Liver (tissue), 3 donors: ENCODE measurements at regions not wholly inside any gene's neighbourhood (a gene's known extent, or its start where the extent isn't known, plus 50 kb on each side); places are given as distances from the start of the nearest gene placed in this dataset.

Source experiments
- ATF3 ChIP-seq: IDR thresholded peaks from 2 replicates; pipeline ENCODE4 v1.6.1; 2016; ENCODE audit warnings: antibody characterized with exemption
- EGR1 ChIP-seq, 2 donors: IDR thresholded peaks; 2 replicates each; pipeline ENCODE4 v1.6.1; 2016 to 2018; ENCODE audit warnings: antibody characterized with exemption in 2 of 2, low read depth in 2 of 2
- GABPA ChIP-seq, 2 donors: IDR thresholded peaks in 1 of 2; conservative IDR thresholded peaks in 1 of 2; 2 replicates each; pipeline ENCODE4 v1.6.1; 2016; ENCODE audit warnings: antibody characterized with exemption in 2 of 2, mild to moderate bottlenecking in 1 of 2, moderate library complexity in 1 of 2
- JUND ChIP-seq, 2 donors: IDR thresholded peaks; 2 replicates each; pipeline ENCODE4 v1.6.1; 2016; ENCODE audit warnings: antibody characterized with exemption in 2 of 2
- RAD21 ChIP-seq, 2 donors: IDR thresholded peaks; 2 replicates each; pipeline ENCODE4 v1.6.1; 2016; ENCODE audit warnings: antibody characterized with exemption in 2 of 2, mild to moderate bottlenecking in 2 of 2
- TAF1 ChIP-seq: conservative IDR thresholded peaks from 2 replicates; pipeline ENCODE4 v1.6.1; 2016; ENCODE audit warnings: antibody characterized with exemption, mild to moderate bottlenecking
- YY1 ChIP-seq: IDR thresholded peaks from 2 replicates; pipeline ENCODE4 v1.6.1; 2016; ENCODE audit warnings: antibody characterized with exemption, mild to moderate bottlenecking
- ZBTB33 ChIP-seq: IDR thresholded peaks from 2 replicates; pipeline ENCODE4 v1.6.1; 2016; ENCODE audit warnings: antibody characterized with exemption
- TF ChIP-seq, protein P1 (sequence below): fragments of 150-350 bp; IDR thresholded peaks from 2 replicates; pipeline ENCODE4 v1.5.1; 2017; ENCODE audit warnings: improper control_type of control experiment, low read depth, low read length; ENCODE audit not compliant: missing input control
- TF ChIP-seq, protein P2 (sequence below): IDR thresholded peaks from 2 replicates; pipeline ENCODE4 v1.6.1; 2016; ENCODE audit warnings: antibody characterized with exemption
- donor health status: healthy.
- donor health status: healthy.

GRCh38 chr12:78568321-78569020 lies 296.1 kb upstream of the SYT1 start:
- TF ChIP-seq, protein P1, sequence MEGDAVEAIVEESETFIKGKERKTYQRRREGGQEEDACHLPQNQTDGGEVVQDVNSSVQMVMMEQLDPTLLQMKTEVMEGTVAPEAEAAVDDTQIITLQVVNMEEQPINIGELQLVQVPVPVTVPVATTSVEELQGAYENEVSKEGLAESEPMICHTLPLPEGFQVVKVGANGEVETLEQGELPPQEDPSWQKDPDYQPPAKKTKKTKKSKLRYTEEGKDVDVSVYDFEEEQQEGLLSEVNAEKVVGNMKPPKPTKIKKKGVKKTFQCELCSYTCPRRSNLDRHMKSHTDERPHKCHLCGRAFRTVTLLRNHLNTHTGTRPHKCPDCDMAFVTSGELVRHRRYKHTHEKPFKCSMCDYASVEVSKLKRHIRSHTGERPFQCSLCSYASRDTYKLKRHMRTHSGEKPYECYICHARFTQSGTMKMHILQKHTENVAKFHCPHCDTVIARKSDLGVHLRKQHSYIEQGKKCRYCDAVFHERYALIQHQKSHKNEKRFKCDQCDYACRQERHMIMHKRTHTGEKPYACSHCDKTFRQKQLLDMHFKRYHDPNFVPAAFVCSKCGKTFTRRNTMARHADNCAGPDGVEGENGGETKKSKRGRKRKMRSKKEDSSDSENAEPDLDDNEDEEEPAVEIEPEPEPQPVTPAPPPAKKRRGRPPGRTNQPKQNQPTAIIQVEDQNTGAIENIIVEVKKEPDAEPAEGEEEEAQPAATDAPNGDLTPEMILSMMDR: no peak
- no peak for TF ChIP-seq YY1
- no peak for TF ChIP-seq EGR1 (IDR thresholded peaks at IDR 0.05; ENCODE audit: low read depth in 2 of 2)
- TF ChIP-seq ZBTB33: no peak
- TF ChIP-seq, protein P2, sequence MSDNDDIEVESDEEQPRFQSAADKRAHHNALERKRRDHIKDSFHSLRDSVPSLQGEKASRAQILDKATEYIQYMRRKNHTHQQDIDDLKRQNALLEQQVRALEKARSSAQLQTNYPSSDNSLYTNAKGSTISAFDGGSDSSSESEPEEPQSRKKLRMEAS: no peak
- no peak for TF ChIP-seq RAD21 (IDR thresholded peaks at IDR 0.05)
- TF ChIP-seq TAF1: no peak
- no peak for TF ChIP-seq GABPA (IDR thresholded peaks at IDR 0.05 in 1 of 2, conservative IDR thresholded peaks at IDR 0.05 in 1 of 2)
- no peak for TF ChIP-seq JUND (IDR thresholded peaks at IDR 0.05)
- no peak for TF ChIP-seq ATF3
